Left kidney (tissue), 1 donor: ENCODE measurements at regions not wholly inside any gene's neighbourhood (a gene's known extent, or its start where the extent isn't known, plus 50 kb on each side); places are given as distances from the start of the nearest gene placed in this dataset.

Experiments
- DNase-seq: peaks from one replicate; pipeline ENCODE4 v3.0.0-alpha.2; 2013

DNA sequence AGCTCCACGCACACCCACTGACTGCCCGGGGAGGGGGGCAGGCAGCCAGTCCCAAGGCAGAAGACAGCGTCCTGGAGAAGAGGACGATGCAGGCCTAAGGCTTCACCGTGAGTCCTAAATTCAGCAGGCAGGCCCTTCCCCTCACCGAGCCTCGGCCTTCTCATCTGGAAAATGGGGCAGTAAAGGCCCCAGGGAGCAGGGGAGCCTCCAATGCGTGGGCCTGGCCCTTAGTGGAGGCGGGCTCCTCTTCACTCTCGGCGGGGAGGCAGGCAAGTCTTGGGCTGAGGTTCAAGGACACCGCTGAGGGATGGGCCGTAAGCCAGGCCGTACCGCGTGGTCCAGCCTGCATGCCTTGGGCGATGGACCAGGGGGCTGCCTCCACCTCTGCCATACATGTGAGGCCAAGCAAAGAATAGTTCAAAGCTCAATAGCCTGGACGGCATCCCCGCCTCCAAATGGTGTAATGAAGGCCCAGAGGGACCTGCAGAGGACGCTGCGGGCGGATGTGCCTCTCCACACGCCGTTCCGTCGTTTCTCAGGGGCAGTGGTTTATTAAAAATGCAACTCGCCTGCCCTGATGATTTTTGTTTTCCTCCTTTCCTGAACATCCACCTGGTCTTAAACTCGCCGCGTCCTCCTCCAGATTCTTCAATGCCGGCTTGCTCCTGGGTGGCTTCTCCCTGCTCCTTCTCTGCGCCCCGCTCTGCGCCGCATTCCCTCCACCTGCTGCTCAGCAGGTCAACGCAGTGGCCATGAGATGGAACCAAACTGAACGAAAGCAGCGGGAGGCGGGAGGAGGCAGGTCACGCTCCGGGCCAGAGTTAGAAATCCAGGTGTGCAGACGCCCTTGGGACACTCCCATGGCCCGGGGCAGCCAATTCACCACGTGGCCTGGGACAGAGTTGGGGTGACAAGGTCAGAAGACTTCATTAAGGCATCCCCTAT, 627.8 kb downstream of the TBC1D22A start:
- DNase-seq = no peak

DNA sequence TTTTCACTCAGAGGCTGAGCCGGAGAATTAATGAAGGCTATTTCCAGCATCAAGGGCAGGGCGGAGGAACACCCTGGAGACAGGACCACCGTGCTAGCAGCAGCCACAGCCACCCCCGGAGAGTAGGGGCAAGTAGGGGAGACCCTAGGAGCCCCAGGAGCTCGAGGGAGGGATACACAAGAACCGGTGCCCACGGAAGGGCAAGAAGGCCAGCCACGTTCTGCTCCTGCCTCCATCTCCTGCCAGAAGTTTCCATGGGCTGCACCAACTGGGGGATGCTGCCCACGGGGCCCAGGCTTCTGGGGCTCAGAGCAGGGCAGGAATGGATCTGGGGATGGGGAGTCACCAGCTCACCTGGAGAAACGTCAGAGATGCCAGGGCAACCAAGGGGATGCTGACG, 626.8 kb downstream of the TBC1D22A start:
- no peak for DNase-seq

DNA sequence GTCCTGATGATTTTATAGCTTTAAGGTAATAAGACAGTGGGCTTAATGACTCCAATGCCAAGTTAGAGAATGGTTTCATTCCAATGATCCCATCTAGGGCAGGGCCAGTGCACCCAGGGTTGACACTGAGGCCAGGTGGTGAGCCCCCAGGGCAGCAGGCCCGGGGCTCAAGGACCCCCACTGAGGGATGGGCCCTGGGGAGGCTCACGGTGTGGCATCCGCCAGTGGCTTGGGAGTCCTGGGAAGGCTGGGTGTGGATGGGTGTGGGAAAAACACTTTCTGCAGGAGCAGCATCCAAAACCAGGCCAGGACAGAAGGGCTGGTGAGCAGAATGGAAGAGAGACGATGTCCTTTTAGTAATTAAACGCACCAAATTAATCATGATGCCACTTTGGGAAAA, 626.3 kb downstream of the TBC1D22A start:
- no peak for DNase-seq

DNA sequence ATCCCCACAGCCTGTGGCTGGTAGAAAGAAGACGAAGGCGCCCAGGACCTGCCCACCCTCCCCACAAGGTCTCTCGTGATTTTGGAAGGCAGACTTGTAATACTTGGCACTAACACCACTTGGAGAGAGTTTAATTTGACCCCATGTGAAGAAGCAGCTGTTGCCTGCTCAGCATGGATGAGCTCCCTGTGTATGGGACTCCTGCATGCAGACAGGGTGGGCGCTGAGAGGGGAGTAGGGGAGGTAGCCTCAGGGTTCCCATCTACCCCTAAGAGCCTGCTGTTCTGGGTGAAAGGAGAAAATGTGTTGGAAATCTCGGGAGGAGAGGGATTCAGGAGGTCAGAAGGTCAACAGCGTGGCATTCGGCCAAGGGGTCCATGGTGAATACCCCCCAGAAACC, 625.9 kb downstream of the TBC1D22A start:
- DNase-seq = no peak

DNA sequence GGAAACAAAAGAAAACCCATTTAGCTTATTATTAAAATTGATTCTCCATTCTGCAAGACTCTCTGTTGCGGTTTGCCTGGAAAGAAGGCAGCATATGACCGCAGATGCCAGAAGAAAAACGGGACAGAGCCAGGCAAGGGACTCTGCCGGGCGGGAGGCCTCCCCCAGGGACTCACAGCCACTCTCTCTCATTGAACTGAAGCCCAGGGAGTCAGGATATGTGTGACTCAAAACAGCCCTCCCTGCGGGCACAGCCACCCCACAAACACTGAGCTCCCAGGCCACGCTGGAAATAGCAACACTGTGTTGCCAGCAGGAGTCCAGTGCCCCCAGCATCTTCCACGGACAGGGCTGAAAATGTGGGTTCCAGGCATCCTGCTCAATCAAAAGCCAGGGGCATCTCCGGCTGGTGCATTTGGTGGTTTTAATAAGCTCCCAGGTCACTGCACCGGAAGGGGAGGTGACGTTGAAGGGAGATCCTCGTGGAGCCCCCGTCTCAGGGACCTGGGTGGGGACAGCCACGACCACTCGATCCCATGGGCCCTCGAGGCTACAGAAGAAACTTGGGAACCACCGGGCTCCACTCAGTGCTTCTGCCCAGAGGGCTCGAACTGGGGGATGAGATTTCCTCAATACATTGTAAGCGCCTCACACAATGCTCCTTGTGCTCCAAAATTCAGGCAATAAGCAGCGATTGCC, 624.5 kb downstream of the TBC1D22A start:
- no peak for DNase-seq

DNA sequence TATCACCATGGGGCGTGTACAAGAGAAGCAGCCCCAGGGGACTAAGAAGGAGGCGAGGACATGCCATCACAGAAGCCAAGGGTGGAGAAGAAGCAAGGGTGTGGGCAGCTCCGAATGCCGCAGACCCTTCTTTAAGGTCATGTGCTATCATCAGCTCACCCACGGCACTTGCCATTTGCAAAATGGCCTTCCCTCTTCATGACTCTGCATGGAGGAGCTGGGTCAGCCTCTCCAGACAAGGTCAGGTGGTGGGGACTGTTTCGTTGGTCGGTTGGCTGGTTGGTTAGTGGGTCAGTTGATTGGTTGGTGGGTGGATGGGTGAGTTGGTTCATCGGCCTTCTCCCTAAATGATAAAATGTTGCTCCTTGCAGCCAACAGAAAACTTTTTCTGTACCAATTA, 622.5 kb downstream of the TBC1D22A start:
- no peak for DNase-seq

DNA sequence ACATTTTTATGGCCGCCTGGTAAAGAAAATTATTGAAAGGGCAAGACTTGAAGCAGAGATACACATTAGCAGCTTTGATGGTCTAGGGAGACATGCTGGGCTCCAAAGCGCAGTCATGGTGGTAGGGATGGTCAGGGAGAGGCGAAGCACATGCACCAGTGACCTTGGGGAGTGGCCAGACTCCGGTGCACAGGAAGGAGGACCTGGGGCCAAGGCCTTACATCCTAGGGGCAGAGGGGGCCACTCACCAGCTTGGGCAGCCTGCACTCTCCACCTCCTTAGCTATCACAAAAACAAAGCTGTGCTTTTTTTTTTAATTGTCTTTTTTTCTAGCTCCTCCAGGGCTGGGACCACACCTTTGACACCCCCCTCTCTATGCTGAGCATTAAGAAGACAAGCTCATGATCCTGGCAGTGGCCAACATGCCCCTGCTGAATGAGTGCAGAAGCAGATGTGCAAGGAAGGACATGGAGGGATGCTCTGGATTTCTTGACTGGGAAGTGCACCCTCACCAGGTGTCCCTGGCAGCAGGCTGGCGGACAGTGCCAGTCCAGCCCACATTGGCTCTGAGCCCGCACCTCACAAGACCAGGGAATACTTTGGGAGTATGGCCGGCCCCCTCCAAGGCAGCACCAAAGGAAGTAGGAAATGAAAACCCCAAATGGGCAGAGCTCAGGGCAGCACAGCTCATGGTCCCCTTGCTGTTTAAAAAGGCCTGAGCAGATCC, 619.9 kb downstream of the TBC1D22A start:
- no peak for DNase-seq

DNA sequence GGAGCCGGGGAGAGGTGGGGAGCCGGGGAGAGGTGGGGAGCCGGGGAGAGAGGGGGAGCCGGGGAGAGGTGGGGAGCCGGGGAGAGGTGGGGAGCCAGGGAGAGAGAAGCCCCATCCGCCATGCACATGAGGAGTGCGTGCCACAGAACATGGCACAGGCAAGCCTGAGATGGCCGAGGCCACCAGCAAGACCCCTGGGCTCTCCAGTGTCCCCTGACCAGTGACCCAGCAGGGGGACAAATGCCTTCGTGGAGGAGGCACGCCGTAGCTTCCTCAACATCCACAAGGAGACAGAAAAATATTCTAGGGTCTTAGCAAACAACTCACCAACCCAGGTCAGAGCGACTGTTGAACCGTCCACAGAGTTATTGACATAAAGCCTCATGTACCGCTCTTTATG, 618.8 kb downstream of the TBC1D22A start:
- no peak for DNase-seq

DNA sequence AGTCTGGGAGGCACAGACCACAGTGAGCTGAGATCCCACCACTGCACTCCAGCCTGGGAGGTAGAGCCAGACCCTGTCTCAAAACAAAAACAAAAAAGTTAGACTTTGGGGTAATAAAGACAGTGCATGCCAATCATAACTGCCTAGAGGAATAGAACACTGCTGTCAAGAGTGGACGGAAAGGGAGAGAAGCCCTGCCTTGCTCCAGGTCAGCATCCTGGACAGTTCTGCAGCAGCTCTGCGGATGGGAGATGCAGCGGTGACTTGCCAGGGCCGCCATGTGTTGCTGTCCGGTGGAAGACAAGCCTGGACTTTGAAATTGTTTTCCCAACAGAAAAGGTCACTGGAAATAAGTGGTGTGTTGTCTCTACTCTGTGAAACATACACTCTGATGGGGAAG, 618.2 kb downstream of the TBC1D22A start:
- no peak for DNase-seq

DNA sequence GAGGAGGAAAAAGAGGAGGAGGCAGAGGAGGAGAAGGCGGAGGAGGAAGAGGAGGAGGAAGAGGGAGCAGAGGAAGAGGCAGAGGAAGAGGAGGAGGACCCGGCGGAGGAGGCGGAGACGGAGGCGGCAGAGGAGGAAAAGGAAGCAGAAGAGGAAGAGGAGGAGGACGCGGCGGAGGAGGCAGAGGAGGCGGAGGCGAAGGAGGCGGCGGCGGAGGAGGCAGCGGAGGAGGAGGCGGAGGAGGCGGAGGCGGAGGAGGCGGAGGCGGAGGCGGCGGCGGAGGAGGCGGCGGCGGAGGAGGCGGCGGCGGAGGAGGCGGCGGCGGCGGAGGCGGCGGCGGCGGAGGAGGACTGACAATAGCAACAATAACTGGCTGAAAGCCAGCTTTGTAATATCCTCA, 616.6 kb downstream of the TBC1D22A start:
- DNase-seq = no peak

DNA sequence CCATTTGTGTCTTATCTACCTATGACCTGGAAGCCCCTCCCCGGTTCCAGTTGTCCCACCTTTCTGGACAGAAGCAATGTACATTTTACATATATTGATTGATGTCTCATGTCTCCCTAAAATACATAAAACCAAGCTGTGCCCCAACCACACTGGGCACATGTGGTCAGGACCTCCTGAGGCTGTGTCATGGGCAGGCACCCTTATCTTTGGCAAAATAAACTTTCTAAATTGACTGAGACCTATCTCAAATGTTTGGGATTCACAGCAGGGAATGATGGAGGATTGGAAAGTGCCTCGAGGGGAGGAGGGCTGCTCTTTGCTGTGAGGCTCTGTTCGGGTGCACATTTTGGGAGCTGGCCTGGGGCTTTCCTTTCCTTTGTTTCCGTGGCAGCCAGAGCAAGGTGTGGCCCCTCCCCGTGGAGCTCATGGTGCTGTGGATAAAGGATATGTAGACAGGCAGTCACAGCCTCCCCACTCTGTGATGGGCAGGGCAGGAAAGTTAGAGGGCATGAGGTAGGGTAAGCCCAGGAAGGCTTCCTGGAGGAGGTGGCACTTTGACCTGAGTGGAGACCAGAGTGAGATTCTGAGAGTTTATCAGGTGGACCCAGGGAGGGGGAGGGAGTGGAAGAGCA, 615.6 kb downstream of the TBC1D22A start:
- no peak for DNase-seq

DNA sequence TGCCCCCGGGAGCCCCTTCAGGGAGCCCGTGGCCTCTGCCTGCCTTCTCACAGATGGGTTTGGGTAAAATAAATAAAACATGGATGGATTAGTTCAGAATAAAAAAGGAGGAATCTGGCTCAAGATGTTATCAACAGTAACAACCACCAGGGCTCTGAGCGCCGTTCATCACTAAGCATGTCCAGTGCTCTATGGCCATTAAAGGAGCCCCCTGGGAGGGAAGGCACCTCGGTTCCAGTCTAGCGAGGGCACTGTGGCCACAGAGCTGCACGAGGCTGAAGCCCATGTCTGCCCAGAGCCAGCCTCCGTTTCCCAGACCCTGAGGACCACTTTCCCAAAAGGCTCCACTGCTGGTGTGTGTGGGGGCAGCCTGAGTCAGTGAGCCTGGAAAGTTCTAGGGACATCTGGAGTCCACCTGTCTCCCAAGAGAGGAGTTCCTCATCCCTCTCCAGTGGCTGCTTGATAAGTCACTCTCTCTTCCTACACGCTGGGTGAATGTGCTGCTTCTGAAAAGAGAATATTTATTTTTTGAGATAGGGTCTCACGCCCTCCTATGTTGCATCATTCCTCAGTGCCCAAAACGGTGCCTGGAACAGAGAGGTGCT, 614.6 kb downstream of the TBC1D22A start:
- no peak for DNase-seq

DNA sequence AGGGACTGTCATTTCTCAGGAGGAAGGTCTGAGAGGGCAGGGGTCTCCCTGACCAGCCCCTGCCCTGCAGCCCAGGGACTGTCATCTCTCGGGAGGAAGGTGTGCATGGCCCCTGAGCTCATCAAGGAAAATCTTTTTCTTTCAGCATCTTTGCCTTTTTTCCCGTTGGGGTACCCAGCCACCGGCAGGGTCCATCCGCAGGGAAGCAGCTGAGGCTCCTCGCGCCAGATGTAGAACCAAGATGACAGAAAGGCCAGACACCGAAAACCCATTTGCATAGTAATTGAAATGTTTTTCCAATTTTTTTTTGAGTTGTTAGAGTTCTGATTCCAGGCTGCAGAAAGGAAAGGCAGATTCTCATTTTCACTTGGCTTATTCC, 613.9 kb downstream of the TBC1D22A start:
- DNase-seq = no peak

DNA sequence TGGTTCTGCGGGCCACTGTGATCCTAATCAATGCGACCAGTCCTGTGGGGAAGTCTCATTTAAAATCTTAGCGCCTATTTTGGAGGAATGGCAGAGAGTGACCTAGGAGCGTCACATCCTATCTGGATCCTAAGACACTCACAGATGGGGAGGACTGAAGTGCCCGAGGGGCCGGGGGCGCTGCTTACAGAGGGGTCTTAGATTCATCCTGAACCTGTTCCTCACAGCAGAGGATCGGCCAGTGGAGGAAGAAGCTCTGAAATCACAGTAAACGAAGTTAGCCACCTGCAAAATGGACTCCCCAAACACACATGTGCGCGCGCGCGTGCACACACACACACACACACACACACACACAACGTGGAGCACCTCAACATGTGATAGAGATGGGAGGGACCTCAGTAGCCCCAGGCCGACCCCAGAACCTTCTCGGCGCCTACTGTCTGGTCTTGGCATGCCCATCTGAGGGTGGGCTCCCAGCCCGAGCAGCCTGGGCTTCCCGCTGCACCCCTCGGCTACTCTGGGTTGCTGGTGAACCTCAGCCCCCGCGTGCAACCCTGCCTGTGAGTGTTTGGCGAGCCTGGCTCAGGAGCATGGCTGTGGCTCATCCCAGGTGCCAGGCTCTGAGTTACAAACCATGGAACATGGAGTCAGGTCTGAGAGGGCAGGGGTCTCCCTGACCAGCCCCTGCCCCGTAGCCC, 613.3 kb downstream of the TBC1D22A start:
- no peak for DNase-seq

DNA sequence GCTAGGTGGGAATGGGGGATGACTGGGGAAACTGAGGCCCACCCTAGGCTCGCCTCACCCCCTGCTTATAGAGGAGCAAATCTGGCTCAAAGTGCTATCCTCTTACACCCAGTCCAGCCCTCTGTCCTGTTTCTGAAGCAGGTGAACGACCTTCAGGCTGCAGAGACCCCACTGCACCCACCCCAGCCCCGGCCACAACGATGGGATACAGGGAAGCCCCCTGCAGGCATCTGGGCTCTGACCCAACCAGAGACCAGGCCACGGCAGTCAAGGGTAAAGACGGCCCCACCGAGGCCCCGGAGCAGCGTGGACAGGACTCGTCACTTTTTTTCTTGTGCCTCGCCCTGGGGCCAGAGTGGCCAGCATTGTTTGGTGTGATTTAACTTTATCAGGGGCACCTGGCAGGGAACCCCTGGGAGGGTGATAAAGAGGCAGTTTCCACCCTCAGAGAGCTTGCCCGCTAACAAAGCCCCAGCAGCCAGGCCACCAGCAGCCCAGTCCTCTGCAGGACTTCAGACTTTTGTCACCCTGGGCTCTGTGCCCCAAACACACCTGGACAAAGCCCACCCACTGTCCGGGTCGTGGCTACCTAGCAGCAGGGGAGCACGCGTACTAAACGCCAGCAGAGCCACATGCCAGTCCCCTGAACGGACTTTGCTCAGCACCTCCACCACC, 612.6 kb downstream of the TBC1D22A start:
- DNase-seq = no peak

DNA sequence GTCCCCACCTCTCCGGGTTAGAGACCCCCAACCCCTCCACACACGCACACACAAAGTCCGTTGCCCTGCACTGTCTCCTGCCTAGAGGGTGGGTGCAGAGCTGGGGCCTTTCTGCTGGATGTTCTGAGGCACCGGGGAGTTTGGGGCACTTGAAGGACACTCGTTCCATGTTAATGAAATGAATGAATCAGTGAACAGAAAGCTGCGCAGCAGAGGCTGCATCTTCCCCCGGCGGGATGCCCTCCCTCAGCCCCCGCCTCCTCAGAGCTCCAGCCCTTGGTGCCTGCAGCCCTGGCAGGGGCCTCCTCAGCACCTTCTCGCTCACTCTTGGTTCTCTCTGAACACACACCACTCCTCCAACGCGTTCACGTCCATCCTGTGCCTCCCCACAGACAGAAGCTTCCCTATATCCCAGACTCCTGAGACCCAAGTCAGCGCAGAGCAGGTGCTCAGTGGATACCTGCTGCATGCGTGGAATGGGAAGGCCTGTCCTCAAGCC, 611.9 kb downstream of the TBC1D22A start:
- DNase-seq = no peak

DNA sequence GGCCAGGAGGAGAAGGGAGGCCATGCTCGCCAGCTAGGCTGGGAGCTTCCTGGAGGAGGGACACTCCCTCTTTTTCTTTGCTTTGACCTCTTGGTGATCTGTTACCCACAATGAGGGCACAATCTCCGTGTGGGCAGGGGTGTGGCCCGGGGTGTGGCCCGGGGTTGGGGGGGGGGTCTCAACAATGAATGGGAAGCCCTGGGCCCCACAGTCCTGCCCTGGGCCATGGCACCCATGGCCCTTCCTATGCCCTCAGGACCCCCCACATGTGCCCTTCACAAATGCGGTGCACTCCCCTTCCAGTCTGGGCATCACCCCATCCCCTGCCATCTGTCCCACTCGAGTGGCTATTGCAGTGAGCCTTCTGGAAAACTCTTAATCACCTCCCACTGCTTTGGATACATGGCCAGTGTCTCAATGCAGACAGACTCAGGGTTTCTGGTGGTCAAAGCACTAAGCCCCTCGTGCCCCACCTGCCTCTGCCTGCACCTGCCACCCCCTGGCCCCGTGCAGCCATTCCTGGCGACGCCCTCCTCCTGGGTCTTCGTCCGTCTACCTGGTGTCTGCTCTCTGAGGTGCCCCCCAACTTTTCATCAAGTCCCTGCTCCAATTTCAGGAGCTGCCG, 611.3 kb downstream of the TBC1D22A start:
- no peak for DNase-seq

DNA sequence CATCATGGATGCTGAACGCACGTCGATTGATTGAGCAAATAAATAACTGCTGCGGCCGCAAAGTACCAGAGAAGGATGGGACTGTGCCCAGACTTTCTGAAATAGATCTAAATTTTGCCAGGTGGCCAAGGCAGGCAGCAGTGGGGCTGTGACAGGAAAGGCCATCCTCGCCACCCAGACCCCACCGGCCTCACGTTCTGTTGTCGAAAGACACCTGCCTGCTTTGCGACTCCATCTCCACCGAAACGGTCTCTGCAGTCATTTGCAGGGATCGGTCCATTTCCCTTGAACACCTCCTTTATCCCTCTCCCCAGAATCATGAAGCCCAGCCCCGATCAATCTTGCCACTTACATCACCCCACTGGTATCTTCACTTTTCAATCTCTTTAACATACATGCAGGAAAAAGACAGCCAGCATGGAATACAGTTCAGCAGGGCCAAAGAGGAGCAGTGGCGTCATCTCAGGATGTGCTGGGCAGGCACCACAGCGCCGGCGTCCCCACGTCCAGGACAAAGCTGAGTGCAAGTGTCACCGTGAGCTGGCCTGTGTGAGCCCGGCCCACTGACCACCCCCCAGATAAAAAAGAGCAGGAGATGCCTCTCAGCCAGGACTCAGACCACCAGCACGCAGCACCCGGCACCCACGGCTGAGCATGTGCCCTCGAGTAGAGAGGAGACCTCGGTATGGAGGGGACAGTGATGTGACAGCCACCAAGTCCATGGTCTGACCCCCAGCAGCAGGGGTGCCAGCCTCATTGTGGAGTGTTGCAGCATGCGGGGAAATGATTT, 610.3 kb downstream of the TBC1D22A start:
- DNase-seq = no peak

DNA sequence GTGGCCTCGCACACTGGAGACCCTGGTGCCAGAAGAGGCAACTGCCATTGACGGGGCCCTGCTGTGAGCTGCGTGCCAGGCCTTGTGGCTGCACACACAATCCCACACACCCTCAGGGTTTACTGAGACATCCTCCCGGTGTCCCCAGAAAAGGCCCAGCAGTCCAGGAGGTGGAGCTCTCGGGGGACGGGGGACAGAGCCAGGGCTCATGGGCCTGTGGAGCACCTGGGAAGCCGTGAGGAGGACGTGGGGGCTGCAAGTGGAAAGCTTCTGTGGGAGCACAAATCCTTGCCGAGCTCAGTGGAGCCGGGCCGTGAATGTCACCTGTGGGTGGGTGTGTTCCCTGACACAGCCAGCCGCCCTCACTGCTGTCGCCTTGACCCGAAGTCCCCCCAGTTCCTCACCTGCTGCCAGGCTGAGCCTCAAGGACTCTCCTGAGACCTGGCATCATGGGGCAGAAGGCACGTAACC, 609.7 kb downstream of the TBC1D22A start:
- DNase-seq = no peak
